GM19452 (cell line): ENCODE measurements at regions not wholly inside any gene's neighbourhood (a gene's known extent, or its start where the extent isn't known, plus 50 kb on each side); places are given as distances from the start of the nearest gene placed in this dataset.

Source experiments
- ATAC-seq: cut with Tn5 transposase; IDR thresholded peaks from one replicate; pipeline ENCODE4 v1.9.1; 2021; ENCODE audit not compliant: unreplicated experiment

DNA sequence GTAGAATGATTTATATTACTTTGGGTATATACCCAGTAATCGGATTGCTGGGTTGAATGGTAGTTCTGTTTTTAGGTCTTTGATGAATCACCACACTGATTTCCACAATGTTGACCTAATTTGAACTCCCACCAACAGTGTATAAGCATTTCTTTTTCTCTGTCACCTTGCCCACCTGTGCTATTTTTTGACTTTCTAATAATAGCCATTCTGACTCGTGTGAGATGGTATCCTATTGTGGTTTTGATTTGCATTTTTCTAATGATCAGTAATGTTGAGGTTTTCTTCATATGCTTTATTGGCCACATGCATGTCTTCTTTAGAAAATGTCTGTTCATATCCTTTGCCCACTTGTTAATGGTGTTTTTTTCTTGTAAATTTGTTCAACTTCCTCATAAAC is 340.8 kb downstream of the PLOD2 start:
- no peak for ATAC-seq

DNA sequence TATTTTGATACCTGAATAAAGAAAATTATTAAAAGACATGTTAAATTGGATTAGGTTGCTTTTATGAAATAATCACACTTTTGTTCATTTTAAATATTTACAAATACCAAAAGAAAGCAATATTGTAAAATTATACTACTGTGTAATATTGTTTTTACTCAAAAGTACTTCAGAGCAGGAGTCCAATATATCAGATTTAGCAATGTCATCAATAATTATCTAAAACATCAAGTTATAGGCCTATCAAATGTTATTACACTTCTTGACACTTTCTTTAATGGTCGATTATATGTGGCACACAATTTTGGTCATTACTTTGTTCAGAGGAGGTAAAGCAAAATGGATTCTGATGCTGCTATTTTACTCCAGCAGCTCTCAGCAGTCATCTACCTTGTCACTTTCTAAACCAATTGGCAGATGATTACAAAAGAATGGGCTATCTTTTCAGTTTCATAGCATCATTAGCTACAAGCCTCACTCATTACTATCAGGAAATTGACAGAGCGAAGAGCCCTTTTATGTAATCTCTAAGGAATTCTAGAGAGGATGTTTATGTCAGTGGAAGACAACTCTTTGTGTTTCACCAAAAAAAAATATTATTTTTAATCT is 318.6 kb downstream of the PLOD2 start:
- no peak for ATAC-seq

DNA sequence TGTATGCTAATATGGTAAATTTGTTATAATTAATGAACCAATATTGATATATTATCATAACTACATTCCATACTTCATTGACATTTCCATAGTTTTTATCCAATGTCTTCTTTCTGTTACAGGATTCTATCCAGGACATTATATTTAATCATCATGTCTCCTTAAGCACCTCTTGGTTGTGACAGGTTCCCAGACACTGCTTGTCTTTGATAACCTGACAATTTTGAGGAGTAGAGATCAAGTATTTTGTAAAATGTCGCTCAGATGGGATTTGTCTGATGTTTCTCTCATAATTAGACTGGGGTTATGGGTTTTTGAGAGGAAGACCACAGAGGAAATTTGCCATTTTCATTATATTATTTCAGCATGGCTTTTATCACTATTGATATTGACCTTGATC is 317.4 kb downstream of the PLOD2 start:
- ATAC-seq = no peak

DNA sequence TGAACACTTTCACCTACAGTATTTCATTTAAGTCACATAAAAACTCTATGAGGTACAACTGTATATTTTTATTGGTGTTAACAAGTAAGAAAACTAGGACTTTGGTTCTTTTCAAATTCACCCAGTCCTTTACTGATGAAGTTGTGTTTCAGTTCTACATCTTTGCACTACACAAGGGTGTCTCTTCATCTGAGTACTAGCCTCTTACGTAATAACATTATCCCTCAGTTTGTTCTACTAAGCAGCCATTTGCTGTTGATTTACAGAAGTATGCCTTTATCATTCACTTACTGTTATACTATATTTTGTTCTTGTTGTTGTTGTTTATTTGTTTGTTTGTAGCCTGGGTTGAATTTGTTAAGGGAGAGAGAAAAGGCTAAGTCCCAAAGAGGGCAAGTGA is 311.9 kb downstream of the PLOD2 start:
- no peak for ATAC-seq

DNA sequence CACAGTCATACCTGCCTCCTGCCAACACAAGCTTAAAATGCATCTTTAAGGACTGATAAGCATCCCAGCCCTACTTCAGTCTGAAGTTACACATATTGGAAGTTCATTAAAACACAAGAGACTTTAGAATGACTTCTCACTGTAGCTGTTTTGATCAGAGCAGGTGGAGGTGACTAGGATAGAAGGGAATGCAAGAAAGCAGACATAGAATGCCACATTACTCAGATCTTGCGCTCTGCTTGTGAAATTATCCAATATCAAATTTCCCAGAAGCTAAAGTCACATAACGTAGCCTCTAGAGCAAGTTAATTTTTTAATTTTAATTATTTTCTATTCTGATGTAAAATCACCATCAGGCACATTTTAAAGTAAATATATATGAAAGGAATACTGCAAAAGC is 306.5 kb downstream of the PLOD2 start:
- no peak for ATAC-seq

DNA sequence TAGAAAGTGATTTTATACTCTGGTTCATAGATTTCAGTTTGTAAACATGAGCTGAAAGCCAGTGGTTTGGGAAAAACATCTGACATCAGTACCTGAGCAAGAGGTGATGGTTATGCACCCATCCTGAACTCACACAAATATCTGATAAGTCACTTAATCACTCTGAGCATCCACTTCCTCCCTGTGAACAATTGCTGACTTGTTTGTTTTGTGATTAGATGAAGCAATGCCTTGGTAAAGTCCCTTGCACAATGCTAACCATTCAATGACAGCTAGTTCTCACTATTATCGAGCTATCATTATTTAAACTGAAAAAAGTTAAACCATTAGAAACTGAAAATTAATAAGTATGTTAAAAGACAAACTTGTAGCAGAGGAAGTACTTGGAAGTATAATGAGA is 303.0 kb downstream of the PLOD2 start:
- ATAC-seq = no peak

DNA sequence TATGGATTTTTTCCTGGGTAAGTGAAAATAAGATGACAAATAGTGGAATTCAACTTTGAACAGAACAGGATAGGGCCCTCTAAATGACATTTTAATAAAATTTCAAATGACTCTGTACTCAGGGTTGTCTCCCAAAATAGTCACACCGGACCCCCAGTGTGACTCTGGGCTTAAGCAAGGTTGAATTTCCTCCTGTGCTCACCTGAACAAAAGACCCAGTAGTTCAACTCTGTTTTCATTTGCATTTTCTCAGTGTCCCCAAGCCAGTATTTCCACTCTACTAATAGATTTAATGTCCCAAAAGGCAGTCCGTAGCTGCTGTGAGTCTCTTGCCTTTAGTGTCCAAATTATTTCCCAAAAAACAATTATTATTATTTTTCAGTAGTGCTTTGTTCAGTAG is 296.6 kb downstream of the PLOD2 start:
- no peak for ATAC-seq

DNA sequence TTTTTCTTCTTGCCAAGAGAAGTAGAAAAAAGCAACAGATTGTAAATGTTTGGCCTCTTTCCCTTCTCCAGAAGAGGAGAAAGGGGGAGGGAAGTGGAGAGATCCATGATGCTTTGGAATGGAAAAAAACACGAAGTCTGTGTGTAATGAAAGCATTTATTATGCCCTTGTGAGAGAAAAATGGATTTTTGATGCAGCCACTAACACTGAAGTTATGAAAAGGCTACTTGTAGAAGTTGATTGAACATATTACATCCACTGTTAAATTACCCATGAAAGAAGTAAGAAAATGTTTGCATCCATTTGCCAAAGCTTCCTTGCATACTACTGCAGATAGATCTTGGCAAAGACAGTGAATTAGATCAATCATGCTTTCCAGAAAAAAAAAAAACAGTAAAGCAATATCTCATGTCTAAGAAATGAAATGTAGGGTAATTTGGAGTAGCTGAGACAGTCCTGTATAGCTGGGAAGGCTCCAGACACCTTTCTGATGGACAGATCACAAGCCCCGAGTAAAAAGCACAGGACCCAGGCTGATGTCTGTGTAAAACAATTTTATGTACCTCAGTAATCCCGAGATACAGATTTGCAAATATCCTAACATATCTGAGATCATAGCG is 295.5 kb downstream of the PLOD2 start:
- no peak for ATAC-seq

DNA sequence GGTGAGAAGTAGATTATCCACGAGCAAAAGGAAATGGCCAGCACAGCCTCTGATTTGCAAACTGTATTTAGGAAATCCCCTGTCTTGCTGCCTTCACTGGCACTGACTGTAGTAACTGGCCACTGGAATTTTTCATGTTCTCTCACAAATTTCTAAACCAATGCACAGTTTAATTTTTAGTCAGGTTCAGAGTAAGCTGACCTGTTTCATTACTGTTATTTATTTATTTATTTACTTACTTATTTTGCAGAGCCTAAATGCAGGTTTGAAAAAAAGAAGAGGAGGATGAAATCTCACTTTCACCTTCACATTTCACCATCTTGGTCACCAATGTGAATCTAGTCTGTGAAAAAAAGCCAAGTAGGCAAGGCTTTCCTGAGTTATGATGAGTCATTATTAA is 291.0 kb downstream of the PLOD2 start:
- ATAC-seq = peak; percentile 75

DNA sequence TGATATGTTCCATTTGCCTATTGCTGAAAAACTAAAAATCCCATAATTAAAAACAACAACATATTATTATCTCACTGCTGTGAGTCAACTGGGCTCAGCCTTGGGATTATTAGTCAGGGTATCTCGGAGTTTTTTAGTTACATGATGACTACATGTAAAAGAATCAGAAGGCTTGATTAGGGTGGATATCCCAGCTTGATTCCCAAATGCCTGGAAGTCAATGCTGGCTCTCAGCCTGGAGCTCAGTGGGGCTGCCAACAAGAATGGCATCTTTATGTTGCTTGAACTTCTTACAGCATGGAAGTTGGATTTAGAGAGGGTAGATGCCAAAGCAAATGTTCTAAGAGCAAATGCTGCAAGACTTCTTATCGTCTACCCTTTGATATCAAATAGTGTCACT is 278.5 kb downstream of the PLOD2 start:
- ATAC-seq = no peak

DNA sequence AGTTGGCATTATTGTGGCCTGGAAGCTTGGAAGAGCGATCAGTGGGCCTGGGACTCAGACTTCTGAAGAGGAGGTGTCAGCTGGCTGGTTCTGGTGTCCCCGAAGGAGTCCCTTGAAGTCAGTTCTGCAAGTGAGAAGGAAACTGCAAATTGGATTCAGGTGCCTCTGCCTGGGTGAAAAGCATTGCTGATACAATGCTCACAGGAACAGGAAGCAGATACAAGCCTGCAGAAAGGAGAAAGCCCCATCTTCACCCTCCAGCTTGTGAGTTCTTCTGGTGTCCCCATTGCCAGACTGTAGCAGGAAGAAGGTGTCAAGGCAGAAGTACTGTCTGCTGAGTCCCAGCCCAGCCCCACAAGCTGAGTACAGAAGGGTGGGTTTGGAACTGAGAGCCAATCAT is 271.3 kb downstream of the PLOD2 start:
- ATAC-seq = no peak

DNA sequence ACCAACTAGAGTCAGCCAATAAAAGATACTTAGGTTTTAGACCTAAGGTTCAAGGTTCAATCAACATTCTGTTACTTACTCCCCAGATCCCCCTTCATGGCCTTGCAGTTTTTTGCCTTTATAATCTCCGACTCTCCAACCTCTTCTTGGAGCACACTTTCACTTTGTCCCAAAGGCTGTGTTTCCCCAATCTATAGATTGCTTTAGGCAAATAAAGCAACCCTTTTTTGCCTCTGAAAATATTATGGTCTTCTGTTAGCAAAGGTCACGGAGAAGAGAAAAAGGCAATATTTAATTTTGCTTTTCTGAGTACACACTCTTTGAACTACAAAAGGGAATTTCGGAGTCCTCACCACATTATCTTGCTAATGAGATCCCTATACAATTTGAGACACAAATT is 268.1 kb downstream of the PLOD2 start:
- no peak for ATAC-seq

DNA sequence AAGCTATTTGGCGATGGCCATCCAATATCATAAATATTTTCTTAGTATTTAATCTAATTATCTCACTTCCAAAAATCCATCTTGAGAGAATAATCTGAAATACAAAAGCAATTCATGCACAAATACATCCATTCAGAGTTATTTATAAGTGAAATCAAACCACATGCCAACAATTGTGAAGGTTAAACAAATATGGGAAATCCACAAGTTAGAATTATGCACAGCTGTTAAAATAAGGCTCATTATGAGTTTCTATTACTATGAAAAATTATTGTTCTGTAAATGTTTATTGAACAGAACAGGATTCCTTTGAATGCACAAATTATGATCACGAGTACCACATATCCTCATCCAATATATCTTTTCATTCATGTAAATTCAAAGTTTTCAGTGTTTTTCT is 267.7 kb downstream of the PLOD2 start:
- ATAC-seq = no peak

DNA sequence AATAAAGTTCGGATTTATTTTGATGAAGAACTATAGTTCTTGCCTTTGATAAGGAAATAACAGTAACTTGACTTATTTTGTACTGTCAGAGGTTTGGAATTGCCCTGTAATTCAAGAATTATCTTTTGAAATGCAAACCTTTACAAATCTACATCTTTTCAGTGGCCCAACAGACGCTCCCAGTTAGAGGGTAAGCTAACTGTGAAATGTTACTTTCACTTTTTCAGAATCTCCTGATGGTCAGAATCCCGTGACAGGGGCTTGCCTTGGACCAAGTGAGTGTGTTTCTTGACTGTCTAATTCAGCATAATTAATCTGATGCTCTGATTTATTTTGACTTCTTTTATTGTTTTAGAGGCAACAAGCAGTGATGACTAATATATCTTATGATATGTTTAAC is 262.5 kb downstream of the PLOD2 start:
- ATAC-seq = peak; percentile 42

DNA sequence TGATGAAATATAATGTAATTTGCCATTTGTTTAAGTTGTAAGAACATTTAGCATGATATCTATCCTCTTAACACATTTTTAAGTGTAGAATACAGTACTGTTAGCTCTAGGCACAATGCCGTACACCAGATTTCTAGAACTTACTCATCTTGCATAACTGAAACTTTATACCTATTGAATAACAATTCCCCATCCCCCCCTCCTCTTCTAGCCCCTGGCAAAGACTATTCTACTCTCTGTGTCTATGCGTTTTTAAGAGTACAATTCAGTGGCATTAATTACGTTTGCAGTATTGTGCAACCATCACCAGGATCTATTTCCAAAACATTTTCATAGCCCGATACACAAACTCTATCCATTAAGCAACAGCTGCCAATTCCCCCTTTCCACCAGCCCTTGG is 261.7 kb downstream of the PLOD2 start:
- ATAC-seq = peak; percentile 35

DNA sequence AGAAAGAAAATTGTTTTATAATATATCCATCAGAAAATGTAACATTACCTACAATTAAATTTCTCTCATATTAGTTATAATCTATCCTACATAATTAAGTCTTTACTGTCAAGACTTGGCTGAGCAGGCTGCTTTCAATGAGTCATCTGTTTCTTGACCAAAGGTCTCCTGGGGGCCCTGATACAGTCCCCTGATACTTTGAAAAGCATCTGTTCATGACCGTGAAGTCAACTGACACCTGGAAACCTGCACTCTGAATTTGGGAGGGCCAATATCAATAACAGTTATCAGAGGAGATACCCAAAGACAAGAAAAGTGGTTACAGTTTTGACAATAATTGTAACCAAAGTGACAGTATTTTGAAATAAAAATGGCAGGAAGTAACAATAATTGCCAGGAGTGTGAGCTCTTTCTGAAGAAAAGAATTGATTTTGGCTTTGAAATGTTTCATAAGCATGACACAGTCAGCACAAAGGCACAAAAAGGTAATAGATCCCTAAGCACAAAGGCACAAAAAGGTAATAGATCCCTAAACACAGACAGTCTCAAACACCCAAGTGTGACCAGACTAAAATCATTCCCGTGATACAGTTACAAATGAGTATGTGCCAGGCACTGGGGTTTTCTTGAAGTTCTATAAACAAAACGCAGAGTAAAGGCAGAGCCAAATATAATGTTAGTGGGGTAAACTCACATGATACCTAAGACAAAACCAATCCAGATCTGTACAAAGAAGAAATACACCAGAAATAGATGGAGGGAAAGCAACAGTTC is 260.7 kb downstream of the PLOD2 start:
- ATAC-seq = peak; percentile 79

DNA sequence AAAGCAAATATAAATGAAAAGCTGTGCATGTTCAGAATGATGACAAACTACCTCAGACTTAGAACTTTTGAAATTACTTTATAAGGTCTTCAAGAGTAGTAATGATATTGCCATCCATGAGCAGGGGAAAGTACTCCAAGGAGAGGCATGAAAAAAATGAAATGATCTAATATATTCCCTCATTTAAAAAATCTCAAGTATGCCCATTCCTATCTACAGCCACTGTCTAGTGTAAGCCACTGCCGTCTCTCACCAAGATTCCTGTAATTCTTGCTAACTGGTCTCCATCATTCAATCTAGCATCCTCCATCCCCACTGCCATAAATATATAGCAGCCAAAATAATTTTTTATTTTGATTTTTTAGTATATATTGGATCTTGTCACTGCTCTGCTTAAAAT is 258.8 kb downstream of the PLOD2 start:
- ATAC-seq = no peak

DNA sequence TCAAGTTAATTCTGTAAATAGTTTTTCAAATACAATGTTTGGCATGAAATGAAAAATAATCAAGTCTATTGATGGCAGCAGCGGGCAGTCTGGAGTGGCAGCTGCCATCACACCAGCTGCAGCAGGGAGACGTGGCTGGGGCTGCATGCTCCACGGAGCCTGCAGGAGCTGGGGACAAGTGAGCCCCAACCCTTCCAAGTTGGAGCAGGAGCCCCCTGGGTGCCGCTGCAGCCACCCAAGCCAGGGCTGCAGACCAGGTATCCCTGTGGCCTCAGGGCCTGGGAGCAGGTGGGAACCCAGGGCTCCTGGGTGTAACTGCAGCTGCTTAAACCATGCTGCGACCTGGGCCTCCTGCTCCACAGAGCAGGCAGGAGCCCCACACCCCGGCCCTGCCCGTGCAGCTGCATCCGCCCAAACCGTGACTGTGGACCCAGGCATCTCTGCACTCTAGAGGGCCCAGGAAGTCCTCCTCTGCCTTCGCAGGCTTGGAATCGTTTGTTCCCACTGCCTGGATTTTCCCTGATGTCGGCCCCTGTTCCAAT is 257.4 kb downstream of the PLOD2 start:
- no peak for ATAC-seq

DNA sequence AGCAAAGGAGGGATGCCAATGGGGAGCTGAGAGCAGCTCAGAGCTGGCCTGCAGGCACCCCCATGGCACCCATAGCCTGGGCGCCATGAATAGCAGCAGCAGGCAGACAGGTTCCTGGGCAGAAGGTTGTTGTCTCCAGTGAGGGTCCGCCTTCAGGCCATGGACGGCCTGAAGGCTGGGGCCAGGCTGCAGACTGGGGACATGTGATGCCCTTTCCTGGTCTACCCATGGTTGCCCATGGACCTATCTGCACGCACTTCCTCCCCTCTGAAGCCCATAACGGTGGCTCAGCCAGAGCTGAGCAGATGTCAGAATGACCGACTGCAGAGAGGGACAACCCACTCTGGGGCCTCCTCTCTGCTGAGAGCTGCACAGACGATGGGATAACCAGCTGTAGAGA is 256.8 kb downstream of the PLOD2 start:
- ATAC-seq = no peak

DNA sequence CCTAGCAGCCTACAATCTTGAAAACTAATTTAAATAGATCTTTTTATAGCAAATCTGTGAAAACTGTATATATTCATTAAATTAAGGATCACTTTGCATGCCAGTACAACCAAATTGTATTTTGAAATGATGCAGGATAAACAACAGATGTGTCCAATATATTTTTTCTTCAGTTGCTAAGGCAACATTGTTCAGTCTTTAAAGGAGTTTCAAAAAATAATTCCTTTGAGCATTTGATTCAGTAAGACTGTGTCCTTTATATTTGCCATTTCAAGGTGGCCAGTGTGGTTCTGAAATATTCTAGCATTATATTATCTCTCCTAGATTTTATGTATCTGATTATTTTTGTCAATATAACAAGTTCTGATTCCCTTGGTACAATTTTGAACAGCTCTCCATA is 254.7 kb downstream of the PLOD2 start:
- ATAC-seq = no peak

DNA sequence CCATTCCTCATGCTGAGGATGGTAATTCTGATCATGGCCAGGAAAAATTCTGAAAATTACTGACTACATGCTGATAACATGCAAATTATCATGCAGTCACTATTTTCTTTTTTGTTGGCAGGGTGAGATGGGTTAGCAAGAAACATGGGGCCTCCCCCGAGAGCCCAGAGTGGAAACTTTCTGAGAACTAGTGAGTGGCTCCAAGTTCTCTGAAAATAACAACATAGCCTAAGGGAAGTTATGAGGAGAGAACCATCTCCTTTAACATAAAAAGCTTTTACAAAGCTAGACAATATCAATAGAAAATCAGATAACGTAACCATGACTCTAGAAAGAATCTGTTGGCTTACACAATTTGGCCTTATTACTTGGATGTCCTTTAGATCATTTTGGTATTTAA is 254.2 kb downstream of the PLOD2 start:
- no peak for ATAC-seq

DNA sequence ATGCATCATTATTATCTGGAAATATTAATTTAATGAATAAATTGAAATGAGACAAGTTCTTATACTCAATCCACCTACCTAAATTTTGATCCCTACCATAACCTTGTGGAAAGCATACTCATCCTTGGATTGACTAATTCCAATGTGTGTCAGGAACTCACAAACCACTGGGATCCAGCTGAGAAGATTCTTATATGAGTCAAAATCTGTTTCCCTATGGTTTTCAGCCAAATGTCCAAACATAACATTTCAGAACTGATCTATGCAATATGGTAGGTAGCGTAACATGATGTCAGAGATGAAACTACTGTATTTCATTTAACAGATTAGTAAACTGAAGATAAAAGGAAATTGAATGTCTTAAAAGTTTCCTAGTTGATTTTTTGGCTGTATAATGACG is 250.0 kb downstream of the PLOD2 start:
- ATAC-seq = no peak
